GM12873 (cell line): ENCODE measurements at regions not wholly inside any gene's neighbourhood (a gene's known extent, or its start where the extent isn't known, plus 50 kb on each side); places are given as distances from the start of the nearest gene placed in this dataset.

Experiments used
- TF ChIP-seq, protein P1 (sequence below): IDR thresholded peaks from 2 replicates; pipeline ENCODE4 v1.5.1; 2012; ENCODE audit warnings: low read depth, mild to moderate bottlenecking, moderate library complexity, low read length, control low read depth; ENCODE audit not compliant: insufficient read depth; ENCODE audit errors: missing control alignments

DNA sequence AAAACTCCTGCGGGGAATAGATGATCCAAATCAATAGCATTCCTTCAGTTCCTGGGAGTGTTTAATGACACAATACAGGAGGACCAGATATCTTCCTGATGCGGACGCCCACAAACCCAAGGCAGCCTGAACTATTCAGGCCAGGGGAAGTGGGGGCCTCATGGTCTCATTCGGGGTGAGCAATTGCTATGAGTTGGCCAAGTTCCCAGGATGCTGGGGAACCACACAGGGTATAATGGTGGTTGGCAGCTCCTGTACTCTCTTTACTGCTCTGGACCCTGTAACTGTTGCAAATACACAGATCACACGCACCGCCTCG is 401.2 kb downstream of the IRS2 start:
- TF ChIP-seq, protein P1, sequence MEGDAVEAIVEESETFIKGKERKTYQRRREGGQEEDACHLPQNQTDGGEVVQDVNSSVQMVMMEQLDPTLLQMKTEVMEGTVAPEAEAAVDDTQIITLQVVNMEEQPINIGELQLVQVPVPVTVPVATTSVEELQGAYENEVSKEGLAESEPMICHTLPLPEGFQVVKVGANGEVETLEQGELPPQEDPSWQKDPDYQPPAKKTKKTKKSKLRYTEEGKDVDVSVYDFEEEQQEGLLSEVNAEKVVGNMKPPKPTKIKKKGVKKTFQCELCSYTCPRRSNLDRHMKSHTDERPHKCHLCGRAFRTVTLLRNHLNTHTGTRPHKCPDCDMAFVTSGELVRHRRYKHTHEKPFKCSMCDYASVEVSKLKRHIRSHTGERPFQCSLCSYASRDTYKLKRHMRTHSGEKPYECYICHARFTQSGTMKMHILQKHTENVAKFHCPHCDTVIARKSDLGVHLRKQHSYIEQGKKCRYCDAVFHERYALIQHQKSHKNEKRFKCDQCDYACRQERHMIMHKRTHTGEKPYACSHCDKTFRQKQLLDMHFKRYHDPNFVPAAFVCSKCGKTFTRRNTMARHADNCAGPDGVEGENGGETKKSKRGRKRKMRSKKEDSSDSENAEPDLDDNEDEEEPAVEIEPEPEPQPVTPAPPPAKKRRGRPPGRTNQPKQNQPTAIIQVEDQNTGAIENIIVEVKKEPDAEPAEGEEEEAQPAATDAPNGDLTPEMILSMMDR = no peak

DNA sequence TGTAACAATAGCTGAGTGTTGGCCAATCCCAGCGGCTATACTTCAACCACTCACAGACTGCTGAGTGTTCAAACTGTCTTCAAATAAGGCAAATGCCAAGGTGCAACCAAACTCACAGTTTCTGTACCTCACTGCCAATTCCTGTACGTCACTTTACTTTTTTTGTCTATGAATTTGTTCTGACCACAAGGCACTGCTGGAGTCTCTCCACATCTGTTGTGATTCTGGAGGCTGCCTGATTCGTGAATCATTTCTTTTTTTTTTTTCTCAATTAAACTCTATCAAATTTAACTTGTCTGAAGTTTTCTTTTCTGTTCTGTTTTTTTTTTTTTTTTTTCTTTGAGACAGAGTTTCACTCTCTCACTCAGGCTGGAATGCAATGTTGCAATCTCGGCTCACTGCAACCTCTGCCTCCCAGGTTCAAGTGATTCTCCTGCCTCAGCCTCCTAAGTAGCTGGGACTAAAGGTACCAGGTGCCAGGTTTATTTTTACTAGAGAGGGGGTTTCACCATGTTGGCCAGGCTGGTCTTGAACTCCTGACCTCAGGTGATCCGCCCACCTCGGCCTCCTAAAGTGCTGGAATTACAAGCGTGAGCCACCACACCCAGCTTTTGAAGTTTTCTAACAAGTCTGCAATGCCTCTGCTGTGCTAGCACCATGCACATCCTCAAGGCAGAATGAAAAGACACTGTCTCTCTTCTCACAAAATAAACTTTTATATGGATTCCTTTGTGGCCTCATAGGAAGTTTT is 401.7 kb downstream of the IRS2 start:
- TF ChIP-seq, protein P1 = no peak

DNA sequence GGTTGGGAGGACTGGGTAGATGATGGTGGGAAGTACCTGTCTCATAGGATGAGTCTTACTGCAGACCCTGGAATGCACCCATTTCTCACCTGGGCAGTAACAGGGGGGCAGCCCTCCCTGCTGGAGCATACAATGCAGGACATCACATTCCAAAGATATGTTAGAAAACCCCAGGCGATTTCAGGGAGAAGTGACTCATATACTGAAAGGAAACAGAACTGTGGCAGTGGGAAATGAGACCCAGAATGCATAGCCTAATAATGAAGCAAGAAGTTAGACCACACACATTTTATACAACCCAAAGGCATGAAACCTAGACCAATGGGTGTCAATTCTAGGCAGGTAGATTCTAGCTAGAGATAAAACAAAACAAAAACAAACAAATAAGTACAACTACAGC is 402.7 kb downstream of the IRS2 start:
- TF ChIP-seq, protein P1 = no peak

DNA sequence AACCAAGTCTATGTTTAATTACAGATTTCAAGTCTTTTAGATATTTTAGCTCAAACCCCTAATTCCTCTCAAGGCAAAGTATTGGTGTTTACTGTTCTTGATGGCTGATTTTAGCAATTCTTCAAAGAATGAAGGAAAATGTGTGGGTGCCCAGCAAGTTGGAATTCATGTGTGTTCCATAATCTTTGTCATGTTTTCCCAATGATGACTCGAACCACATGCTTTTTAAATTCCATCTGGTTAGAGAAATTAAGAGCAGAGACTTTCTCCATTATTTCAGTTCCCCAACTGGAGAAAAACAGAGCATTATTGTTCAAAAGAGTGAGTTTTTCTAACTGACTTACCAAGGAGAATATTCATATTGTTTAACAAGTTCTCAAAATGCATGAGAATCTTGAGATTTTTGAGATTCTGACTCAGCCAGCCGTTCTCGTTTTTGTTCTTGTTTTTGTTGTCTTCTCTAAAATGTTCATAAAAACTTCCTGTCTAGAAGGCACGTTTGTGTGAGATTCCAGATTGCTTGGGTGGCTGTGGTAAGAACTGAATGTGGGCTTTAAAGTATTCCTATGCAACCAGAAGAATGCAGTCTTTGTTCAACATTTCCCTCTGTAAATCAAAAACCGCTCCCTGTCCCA is 404.7 kb downstream of the IRS2 start:
- TF ChIP-seq, protein P1 = no peak

DNA sequence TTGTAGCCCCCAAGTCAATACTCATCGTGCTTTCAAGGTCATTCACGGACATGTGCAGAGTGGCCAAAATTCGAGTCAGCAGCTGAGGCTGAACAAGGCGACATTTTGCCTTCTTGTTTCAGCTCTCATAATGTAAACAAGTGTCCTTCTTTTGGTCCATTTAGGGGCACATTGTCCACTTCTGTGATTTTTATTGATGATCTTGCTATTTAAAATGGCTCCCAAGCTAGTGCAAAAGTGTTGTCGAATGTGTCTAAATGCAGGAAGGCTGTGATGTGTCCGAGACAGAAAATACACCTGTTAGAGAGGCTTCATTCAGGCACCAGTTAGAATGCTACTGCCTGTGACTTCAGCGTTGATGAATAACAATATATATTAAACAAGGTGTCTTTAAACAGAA is 405.9 kb downstream of the IRS2 start:
- TF ChIP-seq, protein P1 = no peak

DNA sequence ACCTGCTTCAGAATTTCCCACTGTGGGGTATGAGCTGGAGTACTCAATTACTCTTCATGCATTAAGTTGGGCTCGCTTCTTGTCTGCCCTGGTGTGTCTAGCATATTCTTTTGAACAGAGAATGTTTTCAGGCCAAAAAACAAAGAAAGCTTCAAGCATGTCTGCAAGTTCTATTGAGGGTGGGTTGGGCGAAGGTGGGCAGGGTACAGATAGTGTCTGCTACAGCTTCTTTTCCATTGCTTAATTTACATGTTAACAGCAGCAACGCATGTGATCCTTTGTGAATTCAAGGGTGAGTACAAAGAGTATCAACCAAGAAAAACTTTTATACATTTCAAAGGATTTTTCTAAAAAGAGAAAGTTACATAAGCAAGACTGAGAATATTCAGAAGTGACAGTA is 406.5 kb downstream of the IRS2 start:
- TF ChIP-seq, protein P1 = no peak

DNA sequence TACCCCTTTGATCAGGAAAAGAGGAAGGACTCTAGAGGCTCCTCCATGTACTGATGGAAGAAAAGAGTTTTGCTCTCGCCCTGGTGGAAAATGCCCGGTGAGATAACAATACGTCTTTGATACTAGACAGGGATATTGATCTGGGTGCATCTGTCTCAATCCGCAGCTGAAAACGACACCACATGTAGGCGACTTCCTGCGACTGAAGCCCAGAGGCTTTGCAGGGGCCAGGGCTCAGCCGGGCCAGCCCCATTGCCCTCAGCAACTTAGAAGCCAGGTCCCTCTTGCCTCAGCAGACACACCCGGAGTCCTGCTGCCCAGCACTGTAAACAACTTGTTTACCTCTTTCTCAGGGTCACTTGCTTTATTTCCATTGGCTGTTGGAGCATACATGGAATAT is 409.4 kb downstream of the IRS2 start:
- TF ChIP-seq, protein P1 = no peak
